Kidney tubule cell (primary cell): ENCODE measurements at regions not wholly inside any gene's neighbourhood (a gene's known extent, or its start where the extent isn't known, plus 50 kb on each side); places are given as distances from the start of the nearest gene placed in this dataset.

Experiments
- DNase-seq: peaks from one replicate; pipeline ENCODE4 v3.0.0-alpha.2; 2018; ENCODE audit warnings: low spot score

GRCh38 chr4:127540497-127541025 is 92.2 kb upstream of the INTU start:
- DNase-seq, result no peak

- DNase-seq, result no peak
Observed at GRCh38 chr4:127545271-127545670, 87.5 kb upstream of the INTU start.

- DNase-seq, result peak; percentile 43
Observed at GRCh38 chr4:127548990-127549925, 83.5 kb upstream of the INTU start.

- peak; percentile 78 for DNase-seq
Observed at GRCh38 chr4:127555106-127555505, 77.7 kb upstream of the INTU start.

GRCh38 chr4:127558088-127558487 is 74.7 kb upstream of the INTU start:
- peak; percentile 86 for DNase-seq

GRCh38 chr4:127558489-127559407 is 74.0 kb upstream of the INTU start:
- DNase-seq, result no peak

- DNase-seq, result no peak
Observed at GRCh38 chr4:127559981-127560380, 72.8 kb upstream of the INTU start.

GRCh38 chr4:127560755-127561154 is 72.0 kb upstream of the INTU start:
- no peak for DNase-seq

- no peak for DNase-seq
Observed at GRCh38 chr4:127574643-127575042, 58.1 kb upstream of the INTU start.

GRCh38 chr4:127575888-127576287 is 56.9 kb upstream of the INTU start:
- DNase-seq, result no peak

GRCh38 chr4:127578491-127578890 is 54.3 kb upstream of the INTU start:
- no peak for DNase-seq

- DNase-seq, result no peak
Observed at GRCh38 chr4:127578967-127579366, 53.8 kb upstream of the INTU start.

GRCh38 chr4:127579821-127580220 is 52.9 kb upstream of the INTU start:
- no peak for DNase-seq

- no peak for DNase-seq
Observed at GRCh38 chr4:127580300-127580699, 52.5 kb upstream of the INTU start.

- DNase-seq, result no peak
Observed at GRCh38 chr4:127580891-127581290, 51.9 kb upstream of the INTU start.
